Germinal center (tissue), 1 donor: ENCODE measurements at regions not wholly inside any gene's neighbourhood (a gene's known extent, or its start where the extent isn't known, plus 50 kb on each side); places are given as distances from the start of the nearest gene placed in this dataset.
"Not testable (repeated sequence)": the region's sequence is repeated elsewhere in the genome, so short reads cannot be mapped to it uniquely, and the experiment has no call there.

Experiments used
- DNase-seq: peaks from one replicate; pipeline ENCODE4 v3.0.0; 2012; ENCODE audit warnings: mixed read lengths, low spot score

DNA sequence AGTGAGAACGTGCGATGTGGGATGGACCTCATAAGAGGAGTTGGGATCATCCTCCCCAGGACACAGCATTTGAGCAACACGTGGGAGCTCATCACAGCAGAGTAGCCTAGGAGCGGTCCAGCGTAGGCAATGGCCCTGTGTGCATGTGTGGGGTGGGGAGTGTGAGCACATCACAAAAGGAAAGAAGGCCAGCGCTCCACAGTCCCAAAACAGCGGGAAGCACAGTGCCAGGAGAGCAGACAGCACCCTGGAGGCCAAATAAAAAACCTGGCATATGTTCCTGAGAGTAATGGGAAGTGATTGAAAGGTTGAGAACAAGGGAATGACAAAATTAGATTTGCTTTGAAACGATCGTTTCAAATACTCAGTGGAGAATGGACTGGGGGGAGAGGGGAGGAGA is 226.0 kb downstream of the C7orf25 start:
- no peak for DNase-seq

DNA sequence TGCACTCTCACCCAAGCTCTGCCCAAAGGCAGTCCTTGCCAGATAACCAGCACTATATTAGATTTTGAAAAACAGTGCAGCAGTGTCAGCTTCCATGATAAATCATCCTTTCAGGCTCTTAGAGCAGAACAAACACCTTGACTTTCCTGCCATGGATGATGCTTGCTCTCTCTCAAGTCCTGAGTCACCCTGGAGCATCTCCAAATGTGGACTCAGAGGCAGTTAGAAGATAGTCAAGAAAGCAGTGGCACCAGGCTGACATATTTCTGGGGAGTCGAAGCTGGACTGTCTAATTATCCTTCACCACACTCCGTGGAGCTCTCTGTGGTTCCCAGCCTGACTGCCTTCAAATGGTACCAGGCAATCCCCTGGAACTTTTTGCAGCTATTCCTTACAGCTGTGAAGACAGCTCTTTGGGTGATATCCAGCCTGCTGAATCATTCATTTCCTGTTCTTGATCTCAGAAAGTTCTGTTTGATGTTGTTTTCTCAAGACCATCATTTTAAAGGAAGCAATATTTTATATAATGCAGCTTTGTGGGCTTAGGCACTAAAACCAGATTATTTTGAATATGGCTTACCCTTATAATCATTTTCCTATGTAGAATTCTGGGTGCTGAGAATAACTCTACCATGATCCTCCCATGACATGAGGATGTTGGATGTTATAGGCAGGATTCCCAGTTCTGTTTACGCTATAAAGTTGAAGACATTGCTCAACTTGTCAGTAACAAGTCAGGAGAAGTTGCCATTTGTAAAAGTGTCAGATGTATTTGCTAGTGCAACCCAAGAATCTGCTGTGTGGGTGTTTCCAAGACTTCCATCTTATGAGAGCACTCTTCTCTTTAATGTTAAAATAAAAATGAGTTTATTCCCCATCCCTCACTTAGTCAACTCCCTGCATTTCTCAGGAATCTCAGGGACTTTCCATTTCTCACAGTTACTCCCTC is 233.8 kb downstream of the C7orf25 start:
- DNase-seq = no peak

DNA sequence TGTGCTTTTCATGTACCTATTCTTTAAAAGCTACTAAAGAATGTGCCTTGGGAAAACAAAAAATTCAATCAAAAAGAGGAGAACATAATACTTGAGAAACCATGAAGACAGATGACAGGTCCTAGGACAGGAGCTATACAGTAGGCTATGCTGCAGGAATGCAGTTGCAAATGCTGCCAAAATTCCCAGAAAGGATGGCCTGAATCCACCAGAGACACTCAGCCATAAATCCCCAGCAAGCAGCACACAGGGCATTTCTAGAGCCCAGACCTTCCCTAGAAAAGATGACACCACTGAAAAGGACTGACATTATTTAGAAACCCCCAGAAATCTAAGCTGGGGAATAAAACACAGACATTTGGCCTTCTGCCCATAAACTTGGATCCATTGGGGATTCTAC is 237.3 kb downstream of the C7orf25 start:
- DNase-seq = no peak

DNA sequence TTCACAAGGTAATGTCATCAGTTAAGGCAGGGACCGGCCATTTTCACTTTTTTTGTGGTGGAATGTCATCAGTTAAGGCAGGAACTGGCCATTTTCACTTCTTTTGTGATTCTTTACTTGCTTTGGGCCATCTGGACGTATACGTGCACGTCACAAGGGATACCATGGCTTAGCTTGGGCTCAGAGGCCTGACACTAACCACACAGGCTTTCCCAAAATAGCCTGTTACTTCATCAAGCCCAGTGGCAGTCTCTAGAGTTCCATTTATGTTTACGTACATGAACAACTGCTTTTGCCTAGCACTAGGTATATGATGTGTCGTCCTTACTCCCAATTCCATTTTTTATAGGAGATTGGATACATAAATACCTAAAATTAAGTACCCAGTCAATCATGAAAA is 237.9 kb downstream of the C7orf25 start:
- DNase-seq = no peak

- DNase-seq = no peak
Observed at GRCh38 chr7:42672339-42672999, 239.4 kb downstream of the C7orf25 start.

DNA sequence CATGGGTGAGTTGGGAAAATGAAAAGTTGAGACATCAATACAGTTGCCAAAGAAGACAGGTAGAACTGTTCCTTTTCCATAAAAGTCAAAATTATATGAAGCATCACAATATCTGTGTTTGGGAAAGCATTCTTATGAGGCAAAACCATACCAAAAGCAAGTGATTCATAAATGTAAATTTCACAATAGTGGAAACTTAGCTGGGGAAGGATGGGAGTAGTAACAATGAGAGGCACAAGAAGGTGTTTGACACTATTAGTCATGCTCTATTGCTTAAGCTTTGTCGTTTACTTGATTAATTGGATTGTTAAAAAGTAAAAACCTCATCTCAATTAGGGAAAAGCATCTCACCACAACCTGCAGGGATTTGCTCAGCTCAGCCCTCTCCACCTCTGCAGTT is 240.2 kb downstream of the C7orf25 start:
- no peak for DNase-seq

DNA sequence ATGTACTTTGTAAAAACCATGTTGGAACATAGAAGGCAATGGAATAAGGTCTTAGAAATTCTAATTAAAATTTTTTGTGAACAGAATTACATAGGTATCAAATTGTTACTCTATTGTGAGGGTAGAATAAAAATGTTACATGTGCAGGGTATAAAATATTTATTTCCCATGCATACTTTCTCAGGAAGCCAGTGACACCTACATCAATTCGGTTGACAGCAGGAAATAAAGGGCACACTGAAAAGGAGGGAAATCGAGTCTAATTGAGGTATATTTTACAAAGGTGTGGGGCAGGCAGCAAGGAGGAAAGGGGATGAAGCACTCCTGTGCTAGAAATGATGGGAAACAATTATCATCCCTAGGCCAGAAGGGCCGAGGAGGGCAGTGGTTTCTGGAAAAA is 244.9 kb downstream of the C7orf25 start:
- no peak for DNase-seq

DNA sequence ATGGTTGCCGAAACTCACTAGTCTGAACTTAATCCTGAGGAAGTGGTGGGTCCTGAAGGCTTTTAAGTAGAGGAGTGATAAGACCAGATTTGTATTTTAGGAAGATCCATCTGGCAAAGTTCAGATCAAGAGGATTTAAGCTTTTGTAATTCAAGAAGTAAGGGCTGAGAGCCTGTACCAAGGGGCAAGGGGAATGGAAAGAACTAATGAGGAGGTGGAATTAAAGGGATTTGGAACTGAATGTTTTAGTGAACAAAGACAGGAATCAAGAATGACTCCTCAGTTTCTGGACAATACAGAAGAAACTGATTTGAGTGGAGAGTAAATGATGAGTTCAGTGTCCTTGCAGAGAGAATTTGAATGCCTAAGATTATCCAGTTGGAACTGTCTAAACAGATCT is 249.0 kb downstream of the C7orf25 start:
- no peak for DNase-seq

- DNase-seq = no peak
Observed at GRCh38 chr7:42661312-42661711, 250.6 kb downstream of the C7orf25 start.

- no peak for DNase-seq
Observed at GRCh38 chr7:42650701-42651100, 261.2 kb downstream of the C7orf25 start.

DNA sequence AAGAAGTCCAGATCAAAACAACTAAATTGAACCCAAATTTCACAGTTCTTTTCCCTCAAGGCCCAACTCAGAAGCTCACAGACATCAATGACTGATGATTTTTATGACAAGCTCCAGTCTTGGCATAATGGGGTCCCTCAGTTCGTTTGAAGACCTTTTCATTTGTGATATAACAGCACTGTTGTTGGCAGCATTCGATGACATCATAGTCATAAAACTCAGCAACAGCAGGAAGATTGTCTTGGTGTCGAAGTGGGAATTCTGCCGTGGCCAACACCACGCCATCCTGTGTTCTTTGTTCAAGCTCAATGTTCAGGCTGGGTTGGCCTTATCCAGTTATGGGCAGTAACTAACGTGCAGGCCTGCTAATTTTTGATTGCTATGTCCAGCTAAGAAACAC is 261.7 kb downstream of the C7orf25 start:
- DNase-seq = no peak

DNA sequence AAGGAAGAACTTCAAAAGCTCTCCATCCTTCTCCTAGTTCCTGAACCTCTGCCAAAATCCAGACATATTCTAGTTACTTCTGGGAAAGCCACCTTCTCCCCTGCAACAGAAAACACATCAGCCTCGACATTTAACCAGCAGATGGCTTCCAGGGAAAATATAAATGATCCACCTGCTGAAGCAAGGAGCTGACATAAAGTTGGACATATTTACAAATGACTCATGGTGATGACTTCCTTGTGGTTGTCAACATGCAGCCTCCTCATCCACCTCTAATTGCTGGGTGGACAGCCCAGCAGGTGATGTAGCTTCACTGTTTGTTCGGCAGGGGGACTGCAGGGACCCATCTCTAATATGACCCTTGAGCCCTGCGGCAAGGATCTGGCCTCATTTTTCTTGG is 266.0 kb downstream of the C7orf25 start:
- DNase-seq = no peak

DNA sequence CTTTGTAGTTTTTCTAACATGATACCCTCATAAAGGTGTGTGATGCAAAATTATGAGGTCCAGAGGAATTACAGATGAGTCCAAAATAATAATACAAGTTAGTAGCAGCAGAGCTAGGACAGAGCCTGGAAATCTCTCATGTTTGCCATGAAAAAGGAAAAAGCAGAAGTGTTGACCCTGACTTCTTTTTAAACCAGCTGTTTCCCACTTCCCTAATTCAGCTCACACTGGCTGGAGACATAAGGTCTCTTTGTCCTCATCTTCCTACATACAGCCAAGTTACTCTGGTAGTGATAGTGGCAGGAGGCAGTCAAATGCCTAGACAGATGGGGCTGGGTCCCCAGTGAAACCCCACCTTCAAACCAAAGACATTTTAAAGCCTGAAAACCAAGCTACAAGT is 269.2 kb downstream of the C7orf25 start:
- DNase-seq = no peak

GRCh38 chr7:42639930-42640329 is 271.9 kb downstream of the C7orf25 start:
- no peak for DNase-seq

DNA sequence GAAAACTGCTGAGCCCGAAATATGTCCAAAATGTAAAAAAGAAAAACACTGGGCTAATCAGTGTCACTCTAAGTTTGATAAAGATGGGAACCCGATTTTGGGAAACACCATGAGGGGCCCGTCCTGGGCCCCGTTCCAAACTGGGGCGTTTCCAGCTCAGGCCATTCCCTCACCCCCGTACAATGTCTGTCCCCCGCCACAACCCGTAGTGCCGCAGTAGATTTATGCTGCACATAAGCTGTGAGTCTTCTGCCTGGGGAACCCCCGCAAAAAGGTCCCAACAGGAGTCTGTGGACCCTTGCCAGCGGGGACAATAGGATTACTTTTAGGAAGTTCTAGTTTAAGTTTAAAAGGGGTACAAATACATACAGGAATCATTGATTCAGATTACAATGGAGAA is 275.5 kb downstream of the C7orf25 start:
- DNase-seq = not testable (repeated sequence)

GRCh38 chr7:42628054-42628453 is 283.8 kb downstream of the C7orf25 start:
- DNase-seq = no peak

GRCh38 chr7:42627626-42628025 is 284.2 kb downstream of the C7orf25 start:
- no peak for DNase-seq

GRCh38 chr7:42627101-42627500 is 284.8 kb downstream of the C7orf25 start:
- no peak for DNase-seq

DNA sequence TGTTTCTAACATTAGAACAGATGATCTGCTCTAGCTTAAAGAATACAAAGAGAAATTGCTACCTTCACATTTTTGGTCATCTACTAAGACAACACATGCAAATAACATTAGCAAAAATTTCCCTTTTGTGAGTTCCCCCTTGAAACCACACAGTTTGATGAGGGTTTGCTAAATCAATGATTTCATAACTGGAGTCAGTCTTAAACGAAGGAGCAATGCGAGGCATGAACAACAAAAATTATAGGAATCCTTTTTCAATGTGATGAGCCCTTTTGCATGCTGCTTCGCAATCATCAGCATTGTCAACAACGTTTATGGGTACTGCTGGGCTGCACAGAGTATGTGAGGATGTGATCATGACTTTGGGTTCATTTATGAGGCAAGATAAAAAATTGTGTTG is 286.4 kb downstream of the C7orf25 start:
- no peak for DNase-seq

DNA sequence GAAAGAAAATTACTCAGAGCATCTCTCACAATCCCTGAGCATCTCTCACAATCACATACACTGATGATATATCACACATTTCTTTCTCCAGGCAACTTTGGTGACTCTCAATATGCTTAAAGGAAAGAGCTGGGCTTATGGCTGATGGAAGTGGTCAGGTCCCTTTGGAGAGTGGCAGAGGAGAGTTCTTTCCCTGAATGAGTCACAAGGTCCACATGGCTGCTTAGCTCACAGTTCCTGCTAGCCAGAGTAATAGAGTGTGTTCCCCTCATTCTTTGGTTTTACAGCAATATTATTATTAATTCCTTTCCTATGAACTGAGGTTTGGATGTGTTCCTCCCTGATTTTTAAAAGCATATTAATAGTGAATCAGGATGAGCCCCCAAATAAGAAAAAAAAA is 287.4 kb downstream of the C7orf25 start:
- DNase-seq = no peak

GRCh38 chr7:42621543-42622219 is 290.2 kb downstream of the C7orf25 start:
- DNase-seq = no peak

DNA sequence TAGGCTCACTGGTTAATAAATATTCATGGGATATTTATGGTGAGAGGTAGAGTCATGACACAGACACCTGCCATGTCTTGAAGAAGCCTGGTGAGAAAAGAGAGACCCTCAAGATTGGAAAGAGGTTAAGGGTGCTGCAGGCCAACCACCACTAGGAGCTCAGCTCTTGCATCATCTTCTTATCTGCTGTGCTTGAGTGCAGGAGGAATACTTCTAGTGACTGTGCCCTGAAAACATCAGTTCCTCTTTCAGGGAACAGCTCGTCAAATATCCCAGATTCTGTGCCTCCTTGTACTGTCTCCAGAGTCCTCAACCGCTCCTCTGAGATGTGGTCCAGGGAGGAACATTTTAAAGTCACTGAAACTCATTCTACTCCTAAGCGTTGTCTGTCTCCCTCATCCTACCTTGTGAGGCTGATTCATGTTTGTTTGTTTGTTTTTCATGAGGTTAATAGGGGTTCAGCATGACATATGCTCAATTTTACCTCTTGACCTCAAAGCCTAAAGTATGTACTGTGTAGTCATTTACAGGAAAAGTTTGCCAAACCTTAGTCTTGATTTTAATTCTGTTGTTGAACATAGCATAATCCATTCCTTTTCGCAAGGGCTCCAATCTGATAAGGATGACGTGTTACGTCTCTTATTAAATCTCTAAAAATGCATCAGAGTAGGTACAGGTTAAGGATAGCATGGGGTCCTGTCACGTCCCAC is 293.1 kb downstream of the C7orf25 start:
- no peak for DNase-seq
